ENCODE measurements at regions not wholly inside any gene's neighbourhood (a gene's known extent, or its start where the extent isn't known, plus 50 kb on each side); places are given as distances from the start of the nearest gene placed in this dataset.

DNA sequence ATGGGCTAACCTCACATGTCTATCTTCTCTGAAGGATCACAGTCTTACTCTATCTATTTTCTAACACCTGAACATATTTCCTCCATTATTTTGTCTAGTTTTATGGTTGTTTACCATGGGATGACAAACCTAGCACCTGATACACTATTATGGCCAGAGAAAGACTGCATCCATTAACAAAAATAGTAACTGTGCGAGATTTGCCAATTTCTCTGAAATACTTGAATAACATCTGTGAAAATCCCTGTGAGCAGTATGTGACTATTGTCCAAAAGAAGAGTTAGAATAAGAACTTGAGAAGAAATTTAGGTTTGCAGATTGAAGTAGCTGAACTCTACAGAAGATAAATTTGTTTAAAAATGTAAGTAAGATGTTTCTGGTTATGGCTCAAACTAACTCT is 142.0 kb upstream of the CDH11 start:
- TF ChIP-seq CTCF (IDR thresholded peaks at IDR 0.05) = no peak
- no peak for TF ChIP-seq POLR2A (IDR thresholded peaks at IDR 0.05)

All from breast epithelium (tissue), 3 donors.